ENCODE measurements at regions not wholly inside any gene's neighbourhood (a gene's known extent, or its start where the extent isn't known, plus 50 kb on each side); places are given as distances from the start of the nearest gene placed in this dataset.

DNA sequence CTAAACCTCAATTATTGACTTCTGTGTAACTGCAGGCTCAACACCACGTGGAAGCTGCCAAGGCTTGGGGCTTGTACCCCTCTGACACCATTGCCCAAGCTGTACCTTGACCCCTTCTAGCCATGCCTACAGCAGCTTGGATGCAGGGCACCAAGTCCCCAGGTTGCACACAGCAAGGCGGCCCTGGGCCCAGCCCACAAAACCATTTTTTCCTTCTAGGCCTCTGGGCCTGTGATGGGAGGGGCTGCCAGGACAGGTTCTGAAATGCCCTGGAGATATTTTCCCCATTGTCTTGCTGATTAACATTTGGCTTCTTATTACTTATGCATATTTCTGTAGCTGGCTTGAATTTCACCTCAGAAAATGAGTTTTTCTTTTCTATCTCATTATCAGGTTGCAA, 610.0 kb upstream of the LRRN3 start (continued):
- TF ChIP-seq SOX6 (IDR thresholded peaks at IDR 0.05), result no peak
- TF ChIP-seq SOX6 (CRISPR knock-in tag; IDR thresholded peaks at IDR 0.05), result no peak
- TF ChIP-seq ZNF207 (IDR thresholded peaks at IDR 0.05; ENCODE audit: borderline replicate concordance), result no peak
- no peak for TF ChIP-seq ZNF343 (CRISPR knock-in tag; IDR thresholded peaks at IDR 0.05)
- TF ChIP-seq ZSCAN21 (CRISPR knock-in tag; IDR thresholded peaks at IDR 0.05; ENCODE audit: borderline replicate concordance), result no peak
- TF ChIP-seq, protein P1, sequence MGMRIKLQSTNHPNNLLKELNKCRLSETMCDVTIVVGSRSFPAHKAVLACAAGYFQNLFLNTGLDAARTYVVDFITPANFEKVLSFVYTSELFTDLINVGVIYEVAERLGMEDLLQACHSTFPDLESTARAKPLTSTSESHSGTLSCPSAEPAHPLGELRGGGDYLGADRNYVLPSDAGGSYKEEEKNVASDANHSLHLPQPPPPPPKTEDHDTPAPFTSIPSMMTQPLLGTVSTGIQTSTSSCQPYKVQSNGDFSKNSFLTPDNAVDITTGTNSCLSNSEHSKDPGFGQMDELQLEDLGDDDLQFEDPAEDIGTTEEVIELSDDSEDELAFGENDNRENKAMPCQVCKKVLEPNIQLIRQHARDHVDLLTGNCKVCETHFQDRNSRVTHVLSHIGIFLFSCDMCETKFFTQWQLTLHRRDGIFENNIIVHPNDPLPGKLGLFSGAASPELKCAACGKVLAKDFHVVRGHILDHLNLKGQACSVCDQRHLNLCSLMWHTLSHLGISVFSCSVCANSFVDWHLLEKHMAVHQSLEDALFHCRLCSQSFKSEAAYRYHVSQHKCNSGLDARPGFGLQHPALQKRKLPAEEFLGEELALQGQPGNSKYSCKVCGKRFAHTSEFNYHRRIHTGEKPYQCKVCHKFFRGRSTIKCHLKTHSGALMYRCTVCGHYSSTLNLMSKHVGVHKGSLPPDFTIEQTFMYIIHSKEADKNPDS (CRISPR knock-in tag; IDR thresholded peaks at IDR 0.05), result no peak
- TF ChIP-seq, protein P2, sequence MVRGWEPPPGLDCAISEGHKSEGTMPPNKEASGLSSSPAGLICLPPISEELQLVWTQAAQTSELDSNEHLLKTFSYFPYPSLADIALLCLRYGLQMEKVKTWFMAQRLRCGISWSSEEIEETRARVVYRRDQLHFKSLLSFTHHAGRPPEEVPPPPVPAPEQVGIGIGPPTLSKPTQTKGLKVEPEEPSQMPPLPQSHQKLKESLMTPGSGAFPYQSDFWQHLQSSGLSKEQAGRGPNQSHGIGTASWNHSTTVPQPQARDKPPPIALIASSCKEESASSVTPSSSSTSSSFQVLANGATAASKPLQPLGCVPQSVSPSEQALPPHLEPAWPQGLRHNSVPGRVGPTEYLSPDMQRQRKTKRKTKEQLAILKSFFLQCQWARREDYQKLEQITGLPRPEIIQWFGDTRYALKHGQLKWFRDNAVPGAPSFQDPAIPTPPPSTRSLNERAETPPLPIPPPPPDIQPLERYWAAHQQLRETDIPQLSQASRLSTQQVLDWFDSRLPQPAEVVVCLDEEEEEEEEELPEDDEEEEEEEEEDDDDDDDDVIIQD (CRISPR knock-in tag; IDR thresholded peaks at IDR 0.05; ENCODE audit: low read depth), result no peak
- no peak for TF ChIP-seq THAP11 (CRISPR knock-in tag; IDR thresholded peaks at IDR 0.05)

DNA sequence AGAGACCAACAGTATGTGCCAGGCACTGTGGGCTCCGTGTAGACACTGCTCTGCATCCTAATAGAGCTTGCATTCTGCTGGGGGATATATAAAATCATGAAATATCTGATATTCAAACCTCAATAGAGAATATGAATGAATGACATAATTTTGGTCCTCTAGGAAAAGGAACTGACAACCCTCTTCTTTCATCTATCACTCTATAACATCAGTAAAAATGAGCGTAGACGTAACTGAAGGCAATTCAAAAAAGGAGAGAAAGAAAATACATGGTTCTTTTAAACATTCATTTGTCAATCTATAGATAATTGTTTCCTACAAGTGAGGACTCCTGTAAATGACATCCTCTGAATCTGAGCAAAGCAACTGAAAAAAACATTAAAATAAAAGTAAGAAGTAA, 607.4 kb upstream of the LRRN3 start:
- no peak for ATAC-seq
- TF ChIP-seq, protein P3, sequence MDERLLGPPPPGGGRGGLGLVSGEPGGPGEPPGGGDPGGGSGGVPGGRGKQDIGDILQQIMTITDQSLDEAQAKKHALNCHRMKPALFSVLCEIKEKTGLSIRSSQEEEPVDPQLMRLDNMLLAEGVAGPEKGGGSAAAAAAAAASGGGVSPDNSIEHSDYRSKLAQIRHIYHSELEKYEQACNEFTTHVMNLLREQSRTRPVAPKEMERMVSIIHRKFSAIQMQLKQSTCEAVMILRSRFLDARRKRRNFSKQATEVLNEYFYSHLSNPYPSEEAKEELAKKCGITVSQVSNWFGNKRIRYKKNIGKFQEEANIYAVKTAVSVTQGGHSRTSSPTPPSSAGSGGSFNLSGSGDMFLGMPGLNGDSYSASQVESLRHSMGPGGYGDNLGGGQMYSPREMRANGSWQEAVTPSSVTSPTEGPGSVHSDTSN (CRISPR knock-in tag; IDR thresholded peaks at IDR 0.05), result no peak
- TF ChIP-seq TBP (CRISPR knock-in tag; IDR thresholded peaks at IDR 0.05) (no peak), ZNF563 (CRISPR knock-in tag; IDR thresholded peaks at IDR 0.05) (no peak), ZBTB38 (CRISPR knock-in tag; IDR thresholded peaks at IDR 0.05) (no peak), ZNF33B (CRISPR knock-in tag; IDR thresholded peaks at IDR 0.05) (no peak)
- TF ChIP-seq, protein P4, sequence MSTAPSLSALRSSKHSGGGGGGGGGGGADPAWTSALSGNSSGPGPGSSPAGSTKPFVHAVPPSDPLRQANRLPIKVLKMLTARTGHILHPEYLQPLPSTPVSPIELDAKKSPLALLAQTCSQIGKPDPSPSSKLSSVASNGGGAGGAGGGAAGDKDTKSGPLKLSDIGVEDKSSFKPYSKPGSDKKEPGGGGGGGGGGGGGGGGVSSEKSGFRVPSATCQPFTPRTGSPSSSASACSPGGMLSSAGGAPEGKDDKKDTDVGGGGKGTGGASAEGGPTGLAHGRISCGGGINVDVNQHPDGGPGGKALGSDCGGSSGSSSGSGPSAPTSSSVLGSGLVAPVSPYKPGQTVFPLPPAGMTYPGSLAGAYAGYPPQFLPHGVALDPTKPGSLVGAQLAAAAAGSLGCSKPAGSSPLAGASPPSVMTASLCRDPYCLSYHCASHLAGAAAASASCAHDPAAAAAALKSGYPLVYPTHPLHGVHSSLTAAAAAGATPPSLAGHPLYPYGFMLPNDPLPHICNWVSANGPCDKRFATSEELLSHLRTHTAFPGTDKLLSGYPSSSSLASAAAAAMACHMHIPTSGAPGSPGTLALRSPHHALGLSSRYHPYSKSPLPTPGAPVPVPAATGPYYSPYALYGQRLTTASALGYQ (CRISPR knock-in tag; IDR thresholded peaks at IDR 0.05), result no peak
- TF ChIP-seq, protein P5, sequence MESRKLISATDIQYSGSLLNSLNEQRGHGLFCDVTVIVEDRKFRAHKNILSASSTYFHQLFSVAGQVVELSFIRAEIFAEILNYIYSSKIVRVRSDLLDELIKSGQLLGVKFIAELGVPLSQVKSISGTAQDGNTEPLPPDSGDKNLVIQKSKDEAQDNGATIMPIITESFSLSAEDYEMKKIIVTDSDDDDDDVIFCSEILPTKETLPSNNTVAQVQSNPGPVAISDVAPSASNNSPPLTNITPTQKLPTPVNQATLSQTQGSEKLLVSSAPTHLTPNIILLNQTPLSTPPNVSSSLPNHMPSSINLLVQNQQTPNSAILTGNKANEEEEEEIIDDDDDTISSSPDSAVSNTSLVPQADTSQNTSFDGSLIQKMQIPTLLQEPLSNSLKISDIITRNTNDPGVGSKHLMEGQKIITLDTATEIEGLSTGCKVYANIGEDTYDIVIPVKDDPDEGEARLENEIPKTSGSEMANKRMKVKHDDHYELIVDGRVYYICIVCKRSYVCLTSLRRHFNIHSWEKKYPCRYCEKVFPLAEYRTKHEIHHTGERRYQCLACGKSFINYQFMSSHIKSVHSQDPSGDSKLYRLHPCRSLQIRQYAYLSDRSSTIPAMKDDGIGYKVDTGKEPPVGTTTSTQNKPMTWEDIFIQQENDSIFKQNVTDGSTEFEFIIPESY (CRISPR knock-in tag; IDR thresholded peaks at IDR 0.05), result no peak
- TF ChIP-seq, protein P6, sequence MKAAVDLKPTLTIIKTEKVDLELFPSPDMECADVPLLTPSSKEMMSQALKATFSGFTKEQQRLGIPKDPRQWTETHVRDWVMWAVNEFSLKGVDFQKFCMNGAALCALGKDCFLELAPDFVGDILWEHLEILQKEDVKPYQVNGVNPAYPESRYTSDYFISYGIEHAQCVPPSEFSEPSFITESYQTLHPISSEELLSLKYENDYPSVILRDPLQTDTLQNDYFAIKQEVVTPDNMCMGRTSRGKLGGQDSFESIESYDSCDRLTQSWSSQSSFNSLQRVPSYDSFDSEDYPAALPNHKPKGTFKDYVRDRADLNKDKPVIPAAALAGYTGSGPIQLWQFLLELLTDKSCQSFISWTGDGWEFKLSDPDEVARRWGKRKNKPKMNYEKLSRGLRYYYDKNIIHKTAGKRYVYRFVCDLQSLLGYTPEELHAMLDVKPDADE (CRISPR knock-in tag; IDR thresholded peaks at IDR 0.05), result no peak

More for the DNA sequence above, 607.4 kb upstream of the LRRN3 start:
- no TSS peak for BruUV-seq (replicated peaks)
- Histone ChIP-seq H3K36me3 (replicated peaks in 1 of 2; ENCODE audit: control insufficient read depth in 1 of 2, insufficient read depth in 2 of 2, low read length in 2 of 2) (no peaks in the 10 kb centered on the region), H3K79me2 (ENCODE audit: insufficient read depth, low read length) (no peaks in the 10 kb centered on the region), H3K4me3 (replicated peaks in 1 of 3; ENCODE audit: insufficient read depth in 1 of 3, low read depth in 2 of 3, low read length in 3 of 3) (no peak overlapping the region), H3K27ac (ENCODE audit: extremely low read length, insufficient read depth, low read length) (no peak overlapping the region), H3K4me2 (ENCODE audit: low read depth, low read length) (no peak overlapping the region), H2AFZ (ENCODE audit: low read length) (no peak overlapping the region), H3K4me1 (ENCODE audit: insufficient read depth, low read length) (no peaks in the 10 kb centered on the region), H4K20me1 (ENCODE audit: insufficient read depth, low read length) (no peaks in the 10 kb centered on the region), H3K9ac (ENCODE audit: insufficient read depth, low read depth, low read length) (no peak overlapping the region), H3K27me3 (ENCODE audit: control insufficient read depth in 1 of 2, insufficient read depth in 2 of 2, low read length in 2 of 2) (no peaks in the 10 kb centered on the region), H3K9me3 (ENCODE audit: low read length) (peaks cover 35% of the 10 kb centered on the region)
- no peak for FAIRE-seq
- CTCF ChIA-PET (ENCODE audit: low intra/inter-chr PET ratio, low total read pairs), result no interaction called here
- 33% methylated on average over 3 of the region's 3 CpGs for WGBS (ENCODE audit: low lambda C conversion rate)
- DNase-seq (ENCODE audit: low spot score), result no peak
- in situ Hi-C loops (cut with HindIII; ENCODE audit: extremely low pct_ligation_motif_present, low pct_unique_long_range_greater_than_20kb), result no loop called here
- POLR2A ChIA-PET, result no interaction called here
- intact Hi-C loops (cut with micrococcal nuclease; ENCODE audit: unreplicated experiment), result no loop called here
